ENCODE measurements at regions not wholly inside any gene's neighbourhood (a gene's known extent, or its start where the extent isn't known, plus 50 kb on each side); places are given as distances from the start of the nearest gene placed in this dataset.

DNA sequence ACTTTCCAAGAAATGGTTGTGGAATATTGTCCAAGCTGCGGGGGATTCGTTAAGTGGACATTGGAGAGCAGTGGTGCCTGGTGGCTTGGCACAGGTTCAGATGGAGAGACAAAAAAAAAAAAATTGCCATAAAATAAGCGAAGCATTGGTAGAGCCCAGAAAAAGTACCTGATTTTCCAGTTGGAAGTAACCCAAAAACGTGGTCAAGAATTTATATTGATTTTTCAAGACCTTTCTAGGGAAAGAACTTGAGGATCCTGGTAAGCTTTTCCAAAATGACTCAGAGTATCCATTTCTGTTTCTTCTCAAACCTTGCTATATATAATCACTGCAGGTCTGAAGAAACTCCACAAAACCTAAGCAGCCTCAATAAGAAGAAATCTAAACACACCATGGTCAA lies 94.6 kb downstream of the ING1 start:
- TF ChIP-seq, protein P1, sequence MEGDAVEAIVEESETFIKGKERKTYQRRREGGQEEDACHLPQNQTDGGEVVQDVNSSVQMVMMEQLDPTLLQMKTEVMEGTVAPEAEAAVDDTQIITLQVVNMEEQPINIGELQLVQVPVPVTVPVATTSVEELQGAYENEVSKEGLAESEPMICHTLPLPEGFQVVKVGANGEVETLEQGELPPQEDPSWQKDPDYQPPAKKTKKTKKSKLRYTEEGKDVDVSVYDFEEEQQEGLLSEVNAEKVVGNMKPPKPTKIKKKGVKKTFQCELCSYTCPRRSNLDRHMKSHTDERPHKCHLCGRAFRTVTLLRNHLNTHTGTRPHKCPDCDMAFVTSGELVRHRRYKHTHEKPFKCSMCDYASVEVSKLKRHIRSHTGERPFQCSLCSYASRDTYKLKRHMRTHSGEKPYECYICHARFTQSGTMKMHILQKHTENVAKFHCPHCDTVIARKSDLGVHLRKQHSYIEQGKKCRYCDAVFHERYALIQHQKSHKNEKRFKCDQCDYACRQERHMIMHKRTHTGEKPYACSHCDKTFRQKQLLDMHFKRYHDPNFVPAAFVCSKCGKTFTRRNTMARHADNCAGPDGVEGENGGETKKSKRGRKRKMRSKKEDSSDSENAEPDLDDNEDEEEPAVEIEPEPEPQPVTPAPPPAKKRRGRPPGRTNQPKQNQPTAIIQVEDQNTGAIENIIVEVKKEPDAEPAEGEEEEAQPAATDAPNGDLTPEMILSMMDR (IDR thresholded peaks at IDR 0.05; ENCODE audit: low read depth, low read length, missing control alignments): no peak
- no peak for DNase-seq (ENCODE audit: extremely low read depth, low read depth)
- no peak overlapping the region for H3K4me3 ChIP-seq (replicated peaks; ENCODE audit: low read depth, low read length)

DNA sequence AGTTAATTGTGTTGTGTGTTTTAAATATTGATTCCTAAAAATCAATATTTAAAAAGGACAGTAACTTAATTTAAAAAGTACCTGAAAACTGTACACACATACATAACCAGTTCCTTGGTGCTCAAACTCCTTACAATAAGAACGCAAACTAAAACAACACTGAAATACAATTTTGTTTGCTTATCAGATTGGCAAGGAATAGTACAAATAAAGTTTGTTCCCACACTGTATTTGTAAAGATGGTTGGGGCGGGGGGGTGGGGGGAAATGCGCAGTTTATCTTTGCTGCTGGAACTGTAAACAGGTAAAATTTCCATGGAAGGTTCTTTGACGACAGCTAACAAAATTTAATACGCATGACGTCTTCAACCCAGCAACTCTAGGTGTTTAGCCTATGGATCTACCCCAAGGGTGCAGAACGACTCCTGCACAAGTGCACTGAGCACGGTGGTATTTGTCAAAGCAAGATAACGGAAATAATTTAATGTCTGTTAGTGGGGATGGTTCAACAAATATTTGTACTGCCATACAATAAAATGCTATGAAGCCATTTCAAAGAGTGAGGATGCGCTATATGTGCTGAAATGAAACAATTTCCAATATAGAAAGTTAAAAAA lies 96.5 kb downstream of the ING1 start:
- no peak for DNase-seq (ENCODE audit: extremely low read depth, low read depth)
- no peak overlapping the region for H3K4me3 ChIP-seq (replicated peaks; ENCODE audit: low read depth, low read length)
- TF ChIP-seq, protein P1 (IDR thresholded peaks at IDR 0.05; ENCODE audit: low read depth, low read length, missing control alignments): no peak

DNA sequence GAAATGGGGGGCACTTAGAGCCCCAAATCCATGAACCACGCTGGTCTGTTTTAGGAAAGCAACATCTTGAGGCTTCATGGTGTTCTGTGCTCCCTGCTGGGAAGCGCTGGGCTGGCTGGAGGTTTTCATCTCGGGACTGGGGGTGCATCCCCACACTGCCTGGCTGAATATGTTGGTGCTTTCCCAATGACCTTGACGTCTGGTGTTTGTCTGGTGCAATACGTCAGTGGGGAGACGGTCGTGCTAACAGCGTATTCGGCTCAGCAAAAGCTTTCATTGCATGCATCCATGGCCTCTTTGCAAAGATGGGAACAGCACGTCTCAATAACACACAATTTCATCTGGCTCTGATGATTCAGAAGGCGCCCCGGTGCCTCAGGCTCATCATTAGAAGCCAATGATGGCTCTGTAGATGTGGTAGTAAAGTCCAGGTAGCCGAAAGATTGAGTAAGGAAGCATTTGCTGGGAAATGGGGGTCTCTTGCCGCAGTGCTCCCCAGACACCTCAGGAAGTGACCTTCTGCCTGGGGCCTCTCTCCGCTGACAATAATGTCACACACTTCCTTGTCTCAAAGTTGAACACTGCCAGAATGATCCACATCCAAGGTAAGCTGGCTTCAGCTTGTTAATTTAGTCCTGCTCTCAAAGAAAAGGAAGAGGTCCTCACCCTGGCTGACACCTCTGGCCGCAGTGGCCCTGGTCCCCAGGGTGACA lies 97.7 kb downstream of the ING1 start:
- H3K4me3 ChIP-seq (replicated peaks; ENCODE audit: low read depth, low read length): no peak overlapping the region
- TF ChIP-seq, protein P1 (IDR thresholded peaks at IDR 0.05; ENCODE audit: low read depth, low read length, missing control alignments): no peak
- DNase-seq (ENCODE audit: extremely low read depth, low read depth): peak; percentile 2

DNA sequence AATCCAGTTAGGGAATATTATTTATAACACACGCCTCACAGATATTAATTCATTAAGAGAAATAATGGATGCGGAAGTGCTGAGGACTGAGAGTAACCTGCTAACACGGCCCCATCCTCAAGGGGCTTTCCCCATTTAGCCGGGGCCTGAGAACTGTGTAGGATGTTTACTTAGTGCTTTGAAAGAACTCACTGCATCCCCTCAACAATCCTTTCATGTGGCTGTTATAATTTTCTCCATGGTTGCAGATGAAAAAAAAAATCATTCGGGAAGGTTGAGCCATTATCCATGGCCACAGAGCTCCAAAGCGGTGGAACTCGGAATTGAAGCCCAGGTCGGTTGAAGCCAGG lies 98.2 kb downstream of the ING1 start:
- DNase-seq (ENCODE audit: extremely low read depth, low read depth): no peak
- TF ChIP-seq, protein P1 (IDR thresholded peaks at IDR 0.05; ENCODE audit: low read depth, low read length, missing control alignments): no peak
- H3K4me3 ChIP-seq (replicated peaks; ENCODE audit: low read depth, low read length): no peak overlapping the region

DNA sequence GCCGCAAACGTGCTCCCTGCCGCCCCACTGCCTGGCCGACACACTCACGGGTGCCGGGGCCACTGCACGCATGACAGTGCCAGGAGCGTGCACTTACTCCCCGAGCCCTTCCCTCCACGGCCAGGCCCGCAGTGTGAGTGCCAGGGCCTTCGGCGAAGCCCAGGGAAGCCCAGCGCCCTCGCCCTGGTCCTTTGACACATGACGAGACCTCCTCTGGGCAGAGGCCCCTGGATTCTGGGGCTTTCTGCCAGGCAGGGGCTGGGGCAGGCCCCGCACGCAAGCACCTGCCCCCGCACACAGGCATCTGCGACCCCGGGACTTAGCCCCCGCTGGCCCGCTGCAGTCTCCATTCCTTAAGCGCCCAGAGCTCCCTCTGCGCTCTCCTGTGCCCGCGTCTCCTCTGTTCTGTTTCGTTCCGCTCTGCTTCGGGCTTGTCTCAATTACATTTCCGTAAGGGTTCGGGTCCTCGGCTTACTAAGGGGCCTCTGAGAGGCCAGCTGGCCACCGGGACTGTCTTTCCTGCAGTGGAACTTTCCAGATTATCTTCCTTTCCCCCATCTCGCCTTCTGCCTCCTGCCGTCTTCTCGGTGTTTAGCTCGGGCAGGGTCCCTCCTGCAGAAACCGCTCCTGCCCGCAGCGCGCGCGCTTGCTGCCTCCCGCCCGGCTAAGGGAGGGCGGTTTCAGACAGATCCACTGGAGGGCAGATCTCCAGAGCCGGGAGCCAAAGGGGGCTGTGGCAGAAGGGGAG lies 98.8 kb downstream of the ING1 start:
- H3K4me3 ChIP-seq (replicated peaks; ENCODE audit: low read depth, low read length): no peak overlapping the region
- TF ChIP-seq, protein P1 (IDR thresholded peaks at IDR 0.05; ENCODE audit: low read depth, low read length, missing control alignments): no peak
- DNase-seq (ENCODE audit: extremely low read depth, low read depth): no peak

DNA sequence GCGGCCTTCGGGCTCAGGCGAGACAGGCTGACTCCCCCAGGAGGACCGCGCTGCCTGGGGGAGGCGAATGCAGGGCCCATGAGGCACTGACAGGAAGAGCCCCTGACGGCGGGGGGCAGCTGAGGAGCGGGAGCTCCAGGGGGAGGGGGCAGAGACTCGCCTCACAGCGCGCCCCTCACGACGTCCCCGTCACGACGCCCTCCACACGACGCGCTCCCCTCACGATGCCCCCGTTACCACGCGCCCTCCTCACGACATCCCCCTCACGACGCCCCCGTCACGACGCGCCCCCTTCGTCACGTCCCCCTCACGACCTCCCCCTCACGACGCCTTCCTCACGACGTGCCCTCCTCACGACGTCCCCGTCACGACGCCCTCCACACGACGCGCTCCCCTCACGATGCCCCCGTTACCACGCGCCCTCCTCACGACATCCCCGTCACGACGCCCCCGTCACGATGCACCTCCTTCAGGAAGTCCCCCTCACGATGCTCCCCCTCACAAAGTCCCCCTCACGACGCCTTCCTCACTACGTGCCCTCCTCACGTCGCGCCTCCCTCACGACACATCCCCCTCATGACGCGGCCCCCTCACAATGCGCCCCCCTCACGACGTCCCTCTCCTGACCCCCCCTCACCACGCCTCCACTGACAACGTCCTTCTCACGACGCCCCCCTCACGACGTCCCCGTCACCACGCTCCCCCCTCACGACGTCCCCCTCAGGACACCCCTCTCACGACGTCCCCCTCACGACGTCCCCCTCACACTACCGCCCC lies 99.6 kb downstream of the ING1 start:
- DNase-seq (ENCODE audit: extremely low read depth, low read depth): no peak
- no peak overlapping the region for H3K4me3 ChIP-seq (replicated peaks; ENCODE audit: low read depth, low read length)
- TF ChIP-seq, protein P1 (IDR thresholded peaks at IDR 0.05; ENCODE audit: low read depth, low read length, missing control alignments): no peak
